Thyroid gland (tissue), 4 donors: ENCODE measurements at regions not wholly inside any gene's neighbourhood (a gene's known extent, or its start where the extent isn't known, plus 50 kb on each side); places are given as distances from the start of the nearest gene placed in this dataset.

Source experiments
- DNase-seq, 2 donors: peaks; one replicate each; pipeline ENCODE4 v3.0.0-alpha.2; 2019
- H3K27ac ChIP-seq, 3 donors: fragments of 200-600 bp; sonication (generic); 1 replicate in 2 of 3; 2 replicates in 1 of 3; pipeline ENCODE4 v1.5.1; 2016 to 2019; ENCODE audit warnings: mild to moderate bottlenecking in 1 of 3, moderate library complexity in 1 of 3
- H3K27me3 ChIP-seq: fragments of 200-600 bp; sonication (generic); one replicate; pipeline ENCODE4 v1.5.1; 2019
- H3K36me3 ChIP-seq, 2 donors: fragments of 200-600 bp; sonication (generic); one replicate each; pipeline ENCODE4 v1.5.1; 2016 to 2019
- H3K4me1 ChIP-seq, 2 donors: fragments of 200-600 bp; sonication (generic); one replicate each; pipeline ENCODE4 v1.5.1; 2017 to 2019
- H3K4me3 ChIP-seq, 3 donors: fragments of 200-600 bp; sonication (generic); replicated peaks in 1 of 3; 1 replicate in 2 of 3; 2 replicates in 1 of 3; pipeline ENCODE4 v1.5.1; 2016; ENCODE audit warnings: mild to moderate bottlenecking in 1 of 3
- H3K9me3 ChIP-seq: fragments of 200-600 bp; sonication (generic); one replicate; pipeline ENCODE4 v1.5.1; 2017
- POLR2A ChIP-seq, 2 donors: fragments of 450-650 bp; IDR thresholded peaks; one replicate each; pipeline ENCODE4 v1.6.1; 2017; ENCODE audit warnings: antibody characterized with exemption in 2 of 2, mild to moderate bottlenecking in 2 of 2, moderate library complexity in 1 of 2
- WGBS, 2 donors: methylation state at CpG; one replicate each; pipeline ENCODE4 v1.1.5; 2017; 5-methylcytosine and 5-hydroxymethylcytosine counted together
- intact Hi-C: fragments of 100-400 bp; cut with DNase I; formaldehyde crosslinking; loops from one replicate; pipeline ENCODE4 v1.15.1; 2023
- TF ChIP-seq, protein P1 (sequence below), 6 experiments: fragments of 200-600 bp in 3 of 6; fragments of 450-650 bp in 3 of 6; sonication (generic) in 3 of 6; IDR thresholded peaks; one replicate each; pipeline ENCODE4 v1.5.1; 2016 to 2019; ENCODE audit warnings: antibody characterized with exemption in 6 of 6, mild to moderate bottlenecking in 2 of 6, inconsistent platforms in 1 of 6, moderate library complexity in 1 of 6

DNA sequence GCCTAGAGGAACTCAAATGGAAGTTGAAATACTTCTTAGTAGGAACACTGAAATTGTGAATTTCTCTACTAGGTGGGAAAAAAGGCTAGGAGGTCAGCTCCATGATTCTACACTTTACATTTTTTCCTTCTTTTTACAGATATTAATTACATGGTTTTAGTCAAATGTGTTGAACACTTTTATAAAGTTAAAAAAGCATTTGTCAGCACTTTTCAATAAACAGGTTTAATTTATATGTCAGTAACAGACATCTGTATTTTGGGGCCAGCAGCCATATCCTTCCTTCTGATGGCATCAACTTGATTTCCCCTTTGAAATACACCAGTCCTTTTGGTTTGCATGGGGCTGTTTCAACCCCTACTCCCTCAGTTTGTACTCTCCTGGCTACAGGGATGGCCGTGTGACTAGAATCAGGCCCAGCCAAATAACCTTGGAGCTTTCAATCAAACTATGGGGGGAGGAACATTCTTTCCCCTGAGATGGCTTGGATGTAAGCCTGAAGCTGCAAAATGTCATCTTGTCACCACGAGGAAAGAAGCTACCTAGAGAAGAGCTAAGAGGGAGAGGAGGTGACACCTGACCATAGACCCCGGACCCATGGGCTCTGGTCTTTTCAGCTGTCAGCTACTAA lies 171.0 kb upstream of the NEBL start:
- Histone ChIP-seq H3K4me1 (peaks cover 16 to 22% of the 10 kb centered on the region in 2 donors), H3K27ac (no peak overlapping the region), H3K36me3 (no peaks in the 10 kb centered on the region), H3K9me3 (no peaks in the 10 kb centered on the region), H3K27me3 (no peaks in the 10 kb centered on the region), H3K4me3 (no peak overlapping the region)
- no peak for DNase-seq
- TF ChIP-seq, protein P1, sequence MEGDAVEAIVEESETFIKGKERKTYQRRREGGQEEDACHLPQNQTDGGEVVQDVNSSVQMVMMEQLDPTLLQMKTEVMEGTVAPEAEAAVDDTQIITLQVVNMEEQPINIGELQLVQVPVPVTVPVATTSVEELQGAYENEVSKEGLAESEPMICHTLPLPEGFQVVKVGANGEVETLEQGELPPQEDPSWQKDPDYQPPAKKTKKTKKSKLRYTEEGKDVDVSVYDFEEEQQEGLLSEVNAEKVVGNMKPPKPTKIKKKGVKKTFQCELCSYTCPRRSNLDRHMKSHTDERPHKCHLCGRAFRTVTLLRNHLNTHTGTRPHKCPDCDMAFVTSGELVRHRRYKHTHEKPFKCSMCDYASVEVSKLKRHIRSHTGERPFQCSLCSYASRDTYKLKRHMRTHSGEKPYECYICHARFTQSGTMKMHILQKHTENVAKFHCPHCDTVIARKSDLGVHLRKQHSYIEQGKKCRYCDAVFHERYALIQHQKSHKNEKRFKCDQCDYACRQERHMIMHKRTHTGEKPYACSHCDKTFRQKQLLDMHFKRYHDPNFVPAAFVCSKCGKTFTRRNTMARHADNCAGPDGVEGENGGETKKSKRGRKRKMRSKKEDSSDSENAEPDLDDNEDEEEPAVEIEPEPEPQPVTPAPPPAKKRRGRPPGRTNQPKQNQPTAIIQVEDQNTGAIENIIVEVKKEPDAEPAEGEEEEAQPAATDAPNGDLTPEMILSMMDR (IDR thresholded peaks at IDR 0.05), result no peak
- TF ChIP-seq POLR2A (IDR thresholded peaks at IDR 0.05), result no peak
- WGBS, 2 donors, result 77 to 84% methylated on average over 3 of the region's 3 CpGs
- intact Hi-C loops, result no loop called here

DNA sequence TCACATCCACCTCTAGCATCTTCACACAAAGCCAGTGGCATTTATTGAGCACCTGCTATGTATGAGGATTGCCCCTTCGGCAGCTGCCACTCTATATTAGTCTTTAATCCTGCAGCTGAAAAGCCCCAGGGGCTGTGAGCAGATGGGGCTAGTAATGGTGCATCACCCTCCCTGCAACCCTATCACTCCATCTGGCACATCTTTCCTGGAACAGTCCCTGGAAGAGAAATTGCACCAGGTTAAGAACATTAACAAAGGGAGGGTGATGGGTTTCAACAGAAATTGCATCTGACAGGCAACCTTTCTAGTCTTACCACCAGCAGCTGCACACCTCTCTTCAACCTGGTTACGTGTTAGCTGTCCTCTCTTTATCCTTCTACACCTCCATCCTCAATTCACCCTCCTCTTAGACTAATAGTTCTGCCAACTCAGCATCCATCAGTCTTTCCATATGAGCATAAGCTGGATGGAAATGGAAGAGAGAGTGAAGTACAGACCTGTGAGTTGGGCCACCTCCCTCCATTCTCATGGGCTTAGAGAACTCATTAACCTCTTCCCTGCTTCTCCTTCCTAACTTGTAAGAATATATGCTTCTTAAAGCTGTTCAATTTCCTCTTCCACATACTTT lies 168.6 kb upstream of the NEBL start:
- WGBS, 2 donors, result 89 to 95% methylated on average over 2 of the region's 2 CpGs
- Histone ChIP-seq H3K4me1 (peaks cover 16 to 19% of the 10 kb centered on the region in 2 donors), H3K27me3 (no peaks in the 10 kb centered on the region), H3K27ac (no peak overlapping the region), H3K9me3 (no peaks in the 10 kb centered on the region), H3K4me3 (no peak overlapping the region), H3K36me3 (no peaks in the 10 kb centered on the region)
- intact Hi-C loops, result no loop called here
- no peak for TF ChIP-seq POLR2A (IDR thresholded peaks at IDR 0.05)
- TF ChIP-seq, protein P1 (IDR thresholded peaks at IDR 0.05), result no peak
- DNase-seq, result no peak

DNA sequence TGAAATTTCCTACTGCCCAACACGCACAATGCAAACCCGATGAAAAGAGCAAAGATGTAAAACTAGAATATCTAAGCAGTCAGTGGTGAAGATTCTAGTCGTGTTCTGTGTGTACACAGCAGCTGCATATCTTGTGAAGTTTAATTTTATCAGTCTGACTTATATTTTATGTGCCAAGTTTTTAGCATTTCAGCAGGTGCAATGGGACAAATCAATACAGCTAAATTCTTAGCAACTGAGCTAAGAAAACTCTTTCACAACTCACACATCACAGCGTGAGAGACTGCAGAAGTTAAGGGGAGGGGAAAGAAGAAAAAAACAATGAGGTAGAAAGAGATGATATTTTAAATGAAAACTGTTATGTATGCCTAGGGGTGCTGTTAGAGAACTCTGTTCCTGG lies 164.9 kb upstream of the NEBL start:
- Histone ChIP-seq H3K27ac (no peak overlapping the region), H3K4me1 (peaks cover 0 to 4% of the 10 kb centered on the region in 2 donors), H3K27me3 (no peaks in the 10 kb centered on the region), H3K36me3 (no peaks in the 10 kb centered on the region), H3K4me3 (no peak overlapping the region), H3K9me3 (no peaks in the 10 kb centered on the region)
- no peak for DNase-seq
- TF ChIP-seq POLR2A (IDR thresholded peaks at IDR 0.05), result no peak
- TF ChIP-seq, protein P1 (IDR thresholded peaks at IDR 0.05), result no peak
- 61 to 67% methylated on average over 4 of the region's 4 CpGs for WGBS, 2 donors
- intact Hi-C loops, result loop anchor here (2.0 kb wide), 1 partner anchor 13 kb away; no protein-coding TSS in a partner anchor

DNA sequence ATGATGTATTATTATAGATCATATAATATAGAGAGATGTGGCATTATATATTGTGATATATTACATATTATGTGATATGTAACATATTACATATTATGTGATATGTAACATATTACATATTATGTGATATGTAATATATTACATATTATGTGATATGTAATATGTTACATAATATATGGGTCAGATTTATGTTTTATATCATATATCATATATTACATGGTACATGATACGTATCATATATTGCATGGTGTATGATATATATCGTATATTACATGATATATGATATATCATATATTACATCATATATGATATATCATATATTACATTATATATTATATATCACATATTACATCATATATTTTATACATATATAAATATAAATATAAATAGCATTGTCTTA lies 164.1 kb upstream of the NEBL start:
- 96 to 97% methylated on average over 2 of the region's 2 CpGs for WGBS, 2 donors
- intact Hi-C loops, result no loop called here
- Histone ChIP-seq H3K4me1 (peaks cover 0 to 4% of the 10 kb centered on the region in 2 donors), H3K4me3 (no peak overlapping the region), H3K9me3 (no peaks in the 10 kb centered on the region), H3K36me3 (no peaks in the 10 kb centered on the region), H3K27ac (no peak overlapping the region), H3K27me3 (no peaks in the 10 kb centered on the region)
- TF ChIP-seq POLR2A (IDR thresholded peaks at IDR 0.05), result no peak
- TF ChIP-seq, protein P1 (IDR thresholded peaks at IDR 0.05), result no peak
- DNase-seq, result no peak

DNA sequence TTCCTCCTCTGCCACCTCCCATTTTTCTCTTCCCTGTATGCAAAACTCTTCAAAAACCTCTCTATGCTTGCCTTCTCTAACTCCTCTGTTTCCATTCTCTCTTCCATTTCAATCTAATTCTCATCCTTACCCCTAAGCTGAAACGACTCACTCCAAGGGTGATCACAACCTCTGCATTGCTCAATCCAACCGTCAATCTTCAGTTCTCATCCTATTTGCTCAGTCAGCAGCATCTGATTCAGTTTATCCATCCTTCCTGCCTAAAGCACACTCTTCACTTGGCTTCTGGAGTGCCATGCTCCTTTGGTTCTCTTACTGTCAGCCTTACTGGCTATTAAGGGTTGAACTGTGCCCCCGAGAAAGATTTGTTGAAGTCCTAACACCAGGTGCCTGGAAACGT lies 163.5 kb upstream of the NEBL start:
- intact Hi-C loops, result no loop called here
- 83 to 86% methylated on average over 4 of the region's 4 CpGs for WGBS, 2 donors
- Histone ChIP-seq H3K27ac (no peak overlapping the region), H3K4me1 (peaks cover 0 to 5% of the 10 kb centered on the region in 2 donors), H3K9me3 (no peaks in the 10 kb centered on the region), H3K27me3 (no peaks in the 10 kb centered on the region), H3K36me3 (no peaks in the 10 kb centered on the region), H3K4me3 (no peak overlapping the region)
- TF ChIP-seq POLR2A (IDR thresholded peaks at IDR 0.05), result no peak
- TF ChIP-seq, protein P1 (IDR thresholded peaks at IDR 0.05), result no peak
- no peak for DNase-seq
